ENCODE measurements at regions not wholly inside any gene's neighbourhood (a gene's known extent, or its start where the extent isn't known, plus 50 kb on each side); places are given as distances from the start of the nearest gene placed in this dataset.
"Not testable (repeated sequence)": the region's sequence is repeated elsewhere in the genome, so short reads cannot be mapped to it uniquely, and the experiment has no call there.

GRCh38 chr6:66993708-66994107 is 1286.7 kb upstream of the EYS start:
- not testable (repeated sequence) for TF ChIP-seq BHLHE40 (IDR thresholded peaks at IDR 0.05; ENCODE audit: low read depth, low read length); CTCF (IDR thresholded peaks at IDR 0.05); JUN (IDR thresholded peaks at IDR 0.05); RFX5 (IDR thresholded peaks at IDR 0.05); POLR2A (IDR thresholded peaks at IDR 0.05; ENCODE audit: low read length); CHD2 (IDR thresholded peaks at IDR 0.05; ENCODE audit: low read length, partially characterized antibody); RAD21 (conservative IDR thresholded peaks at IDR 0.05 in 1 of 2, IDR thresholded peaks at IDR 0.05 in 1 of 2); MAFK (IDR thresholded peaks at IDR 0.05; ENCODE audit: partially characterized antibody); HDAC2 (IDR thresholded peaks at IDR 0.05)

Measured in A549 (cell line).